T-cell (primary cell): ENCODE measurements at regions not wholly inside any gene's neighbourhood (a gene's known extent, or its start where the extent isn't known, plus 50 kb on each side); places are given as distances from the start of the nearest gene placed in this dataset.

Experiments used
- ATAC-seq, 4 experiments: fragments of 200-7000 bp in 3 of 4; fragments of 150-1000 bp in 1 of 4; cut with Tn5 transposase; replicated peaks in 1 of 4; 1 replicate in 3 of 4; 2 replicates in 1 of 4; pipeline ENCODE4 v1.10.0; 2021; ENCODE audit warnings: moderate library complexity in 3 of 4, mild to moderate bottlenecking in 2 of 4, moderate number of reproducible peaks in 1 of 4
- CTCF ChIA-PET, 2 donors: fragments of 300-600 bp; sonication (Branson Sonifier 250); formaldehyde crosslinking; loops; one replicate each; lab custom pipeline; 2022; ENCODE audit warnings: antibody characterized with exemption in 2 of 2; lab: Charles Lee
- POLR2A ChIA-PET, 2 donors: fragments of 300-600 bp; sonication (Branson Sonifier 250); formaldehyde crosslinking; loops; one replicate each; lab custom pipeline; 2022; ENCODE audit warnings: antibody characterized with exemption in 2 of 2; lab: Charles Lee
- DNase-seq, 35 experiments: peaks; one replicate each; pipeline versions ENCODE4 v3.0.0 to v3.0.0-alpha.2; 2013 to 2023
- H3K27ac ChIP-seq: one replicate; pipeline ENCODE4 v1.5.1; 2013; ENCODE audit warnings: low read length
- H3K27me3 ChIP-seq, 2 experiments: replicated peaks in 1 of 2; 1 replicate in 1 of 2; 2 replicates in 1 of 2; pipeline versions ENCODE4 v1.6.1 to v1.7.0; 2013; ENCODE audit warnings: low read length in 1 of 2, mixed read lengths in 1 of 2; ENCODE audit not compliant: control insufficient read depth in 2 of 2, insufficient read depth in 2 of 2; ENCODE audit errors: extremely low read depth in 1 of 2
- H3K36me3 ChIP-seq, 2 donors: 1 replicate in 1 of 2; 2 replicates in 1 of 2; pipeline versions ENCODE4 v1.6.1 to v1.7.0; 2013; ENCODE audit warnings: low read length in 1 of 2; ENCODE audit not compliant: control insufficient read depth in 2 of 2, insufficient read depth in 1 of 2; ENCODE audit errors: extremely low read depth in 1 of 2
- H3K4me1 ChIP-seq, 2 experiments: 1 replicate in 1 of 2; 2 replicates in 1 of 2; pipeline versions ENCODE4 v1.6.1 to v1.7.0; 2013; ENCODE audit warnings: low read length in 2 of 2, mixed read lengths in 1 of 2; ENCODE audit not compliant: insufficient read depth in 2 of 2, control insufficient read depth in 1 of 2; ENCODE audit errors: extremely low read depth in 1 of 2
- H3K4me3 ChIP-seq, 2 donors: 1 replicate in 1 of 2; 2 replicates in 1 of 2; pipeline versions ENCODE4 v1.5.1 to v1.7.0; 2013; ENCODE audit warnings: mild to moderate bottlenecking in 2 of 2, low read length in 1 of 2, moderate library complexity in 1 of 2; ENCODE audit not compliant: control insufficient read depth in 1 of 2; ENCODE audit errors: extremely low read depth in 1 of 2
- H3K9me3 ChIP-seq: 2 replicates; pipeline ENCODE4 v1.7.0; 2013
- H3K27ac Mint-ChIP-seq, 2 donors: one replicate each; pipeline ENCODE4 v1.8.0; 2020 to 2021; ENCODE audit warnings: mild to moderate bottlenecking in 2 of 2, mixed read lengths in 2 of 2
- H3K27me3 Mint-ChIP-seq, 2 donors: one replicate each; pipeline ENCODE4 v1.8.0; 2021 to 2022; ENCODE audit warnings: mixed read lengths in 2 of 2
- H3K36me3 Mint-ChIP-seq: one replicate; pipeline ENCODE4 v1.8.0; 2021; ENCODE audit warnings: mixed read lengths
- H3K4me1 Mint-ChIP-seq, 3 donors: one replicate each; pipeline ENCODE4 v1.8.0; 2020 to 2022; ENCODE audit warnings: mixed read lengths in 3 of 3, mild to moderate bottlenecking in 1 of 3
- H3K4me3 Mint-ChIP-seq, 3 donors: one replicate each; pipeline ENCODE4 v1.8.0; 2020 to 2022; ENCODE audit warnings: mild to moderate bottlenecking in 3 of 3, mixed read lengths in 3 of 3, moderate library complexity in 3 of 3
- H3K9me3 Mint-ChIP-seq, 3 donors: one replicate each; pipeline ENCODE4 v1.8.0; 2020 to 2022; ENCODE audit warnings: mixed read lengths in 3 of 3
- WGBS: methylation state at CpG from one replicate; pipeline ENCODE4 v1.1.5; 2013; ENCODE audit warnings: missing lambda C conversion rate; ENCODE audit not compliant: insufficient coverage; 5-methylcytosine and 5-hydroxymethylcytosine counted together

DNA sequence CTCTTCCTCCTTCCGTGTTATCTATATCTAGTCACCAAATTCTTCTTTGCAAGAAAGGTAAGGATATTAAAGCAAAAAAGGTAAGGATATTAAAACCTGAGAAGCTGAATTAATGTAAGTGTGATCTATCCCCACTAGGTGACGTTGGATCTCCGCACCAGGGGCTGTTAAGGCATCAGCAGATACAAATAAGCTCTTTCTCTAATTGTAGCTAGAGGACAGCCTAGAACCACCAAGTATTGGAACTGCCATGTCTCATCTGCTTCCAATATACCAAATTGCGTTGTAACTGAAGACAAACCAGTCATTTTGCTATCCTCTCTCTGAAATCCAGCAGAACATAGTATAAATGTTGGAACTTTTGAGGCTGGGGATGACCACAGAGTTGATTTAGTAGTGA is 471.2 kb upstream of the TGFBR2 start:
- H3K27ac Mint-ChIP-seq = no peak overlapping the region
- WGBS = no CpG with 5 or more reads among the region's 4 CpGs
- DNase-seq (no peak), ATAC-seq (no peak)
- Histone ChIP-seq H3K27me3 (no peaks in the 10 kb centered on the region), H3K4me1 (no peaks in the 10 kb centered on the region), H3K9me3 (no peaks in the 10 kb centered on the region), H3K36me3 (no peaks in the 10 kb centered on the region), H3K4me3 (no peak overlapping the region), H3K27ac (no peak overlapping the region)
- ChIA-PET CTCF (interaction anchor here (0.6 to 0.7 kb wide), 3 partner anchors 63 to 868 kb away, joined by 3 to 4 read pairs (median 3); no protein-coding TSS in a partner anchor), POLR2A (no interaction called here)
- H3K36me3 Mint-ChIP-seq = no peaks in the 10 kb centered on the region
- H3K4me1 Mint-ChIP-seq = peaks cover 0 to 4% (median 0%) of the 10 kb centered on the region in 3 donors
- peaks cover 3% of the 10 kb centered on the region in 2 donors for H3K27me3 Mint-ChIP-seq
- no peak overlapping the region for H3K4me3 Mint-ChIP-seq
- H3K9me3 Mint-ChIP-seq = peaks cover 0 to 14% (median 12%) of the 10 kb centered on the region in 3 donors

DNA sequence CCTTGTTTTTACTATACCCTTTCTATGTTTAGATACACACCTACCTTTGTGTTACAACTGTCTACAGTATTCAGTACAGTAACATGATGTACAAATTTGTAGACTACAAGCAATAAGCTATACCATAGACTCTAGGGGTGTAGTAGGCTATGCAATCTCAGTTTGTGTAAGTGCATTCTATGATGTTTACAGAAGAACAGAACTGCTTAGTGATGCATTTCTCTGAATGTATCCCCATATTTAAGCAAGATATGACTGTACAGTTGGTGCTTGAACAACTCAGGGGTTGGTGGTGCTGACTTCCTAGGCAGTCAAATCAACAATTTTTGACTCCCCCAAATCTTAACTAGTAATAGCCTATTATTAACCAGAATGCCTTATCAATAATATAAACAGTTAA is 467.1 kb upstream of the TGFBR2 start:
- POLR2A ChIA-PET = no interaction called here
- H3K27me3 Mint-ChIP-seq = peaks cover 3% of the 10 kb centered on the region in 2 donors
- no peak overlapping the region for H3K27ac Mint-ChIP-seq
- CTCF ChIA-PET = interaction anchor here (0.7 to 1.1 kb wide), 2 partner anchors 60 to 372 kb away, joined by 3 to 4 read pairs; no protein-coding TSS in a partner anchor
- H3K4me3 Mint-ChIP-seq = no peak overlapping the region
- Histone ChIP-seq H3K27me3 (no peaks in the 10 kb centered on the region), H3K27ac (no peak overlapping the region), H3K36me3 (no peaks in the 10 kb centered on the region), H3K4me1 (no peaks in the 10 kb centered on the region), H3K9me3 (no peaks in the 10 kb centered on the region), H3K4me3 (no peak overlapping the region)
- no peaks in the 10 kb centered on the region for H3K36me3 Mint-ChIP-seq
- no peaks in the 10 kb centered on the region for H3K4me1 Mint-ChIP-seq
- DNase-seq (no peak), ATAC-seq (no peak)
- H3K9me3 Mint-ChIP-seq = peaks cover 0 to 14% (median 12%) of the 10 kb centered on the region in 3 donors

DNA sequence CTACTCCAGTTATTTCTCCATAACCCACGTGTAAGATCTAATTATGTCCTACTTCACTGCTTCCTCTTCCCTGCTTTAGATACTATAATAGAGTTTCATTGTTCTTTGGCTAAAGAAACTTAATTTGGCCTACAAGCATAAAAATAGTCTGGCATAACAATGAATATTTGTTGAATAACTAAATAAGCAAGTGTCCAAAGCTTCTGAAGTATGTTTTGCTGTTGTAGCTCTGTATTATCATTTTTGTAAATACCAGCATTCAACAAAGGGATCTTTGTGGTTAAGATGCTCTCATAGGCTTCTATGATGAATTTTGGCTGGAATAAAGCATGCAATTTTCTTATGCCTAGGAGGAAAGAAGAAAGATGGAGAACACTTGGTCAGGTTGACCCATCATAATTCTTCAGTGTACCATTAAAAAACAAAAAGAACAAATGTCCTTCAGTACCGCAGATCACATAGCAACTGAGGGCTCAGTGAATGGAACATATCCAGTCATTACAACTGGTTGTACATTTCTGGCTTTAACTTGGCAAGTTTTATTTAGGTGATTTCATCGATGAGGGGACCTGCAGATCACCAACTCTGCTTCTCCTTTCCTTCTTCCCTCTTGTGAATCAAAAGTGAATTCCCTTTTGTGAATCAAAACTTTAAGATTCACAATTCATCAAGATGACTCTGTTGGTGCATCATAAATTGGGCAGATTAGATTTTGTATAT is 465.9 kb upstream of the TGFBR2 start:
- no peak overlapping the region for H3K27ac Mint-ChIP-seq
- POLR2A ChIA-PET = no interaction called here
- CTCF ChIA-PET = no interaction called here
- no peaks in the 10 kb centered on the region for H3K27me3 Mint-ChIP-seq
- Histone ChIP-seq H3K27ac (no peak overlapping the region), H3K36me3 (no peaks in the 10 kb centered on the region), H3K27me3 (no peaks in the 10 kb centered on the region), H3K4me3 (no peak overlapping the region), H3K4me1 (no peaks in the 10 kb centered on the region), H3K9me3 (no peaks in the 10 kb centered on the region)
- H3K36me3 Mint-ChIP-seq = no peaks in the 10 kb centered on the region
- no peaks in the 10 kb centered on the region for H3K4me1 Mint-ChIP-seq
- H3K4me3 Mint-ChIP-seq = no peak overlapping the region
- 100% methylated on average over 1 of the region's 3 CpGs for WGBS
- DNase-seq (no peak), ATAC-seq (no peak)
- H3K9me3 Mint-ChIP-seq = peaks cover 0 to 12% (median 11%) of the 10 kb centered on the region in 3 donors

DNA sequence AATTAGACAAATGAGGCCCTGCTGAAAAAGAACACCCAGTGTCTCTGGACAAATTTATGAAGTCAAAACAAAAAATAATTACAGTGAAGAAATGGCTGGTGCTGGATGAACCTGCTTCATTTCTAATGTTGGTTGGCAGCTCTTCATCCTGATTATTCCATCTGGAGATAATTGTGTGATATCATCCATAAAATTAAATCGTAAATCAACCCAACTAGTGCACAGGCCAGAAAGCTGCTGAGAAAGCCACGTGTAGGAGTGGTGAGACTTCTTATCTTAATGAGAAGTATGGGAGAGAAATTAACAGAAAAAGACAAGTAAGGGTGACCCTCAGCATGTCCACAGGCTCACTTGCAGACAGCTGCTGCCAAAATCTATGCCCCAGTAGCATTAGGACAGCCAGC is 465.2 kb upstream of the TGFBR2 start:
- Mint-ChIP-seq H3K4me3 (no peak overlapping the region), H3K36me3 (no peaks in the 10 kb centered on the region), H3K27me3 (no peaks in the 10 kb centered on the region), H3K9me3 (peaks cover 0 to 8% (median 7%) of the 10 kb centered on the region in 3 donors), H3K4me1 (no peaks in the 10 kb centered on the region), H3K27ac (no peak overlapping the region)
- H3K9me3 ChIP-seq = no peaks in the 10 kb centered on the region
- DNase-seq (no peak), ATAC-seq (no peak)
- POLR2A ChIA-PET = no interaction called here
- no peak overlapping the region for H3K27ac ChIP-seq
- 17% methylated on average over 1 of the region's 2 CpGs for WGBS
- no peaks in the 10 kb centered on the region for H3K36me3 ChIP-seq
- H3K4me1 ChIP-seq = no peaks in the 10 kb centered on the region
- no peaks in the 10 kb centered on the region for H3K27me3 ChIP-seq
- CTCF ChIA-PET = no interaction called here
- H3K4me3 ChIP-seq = no peak overlapping the region

DNA sequence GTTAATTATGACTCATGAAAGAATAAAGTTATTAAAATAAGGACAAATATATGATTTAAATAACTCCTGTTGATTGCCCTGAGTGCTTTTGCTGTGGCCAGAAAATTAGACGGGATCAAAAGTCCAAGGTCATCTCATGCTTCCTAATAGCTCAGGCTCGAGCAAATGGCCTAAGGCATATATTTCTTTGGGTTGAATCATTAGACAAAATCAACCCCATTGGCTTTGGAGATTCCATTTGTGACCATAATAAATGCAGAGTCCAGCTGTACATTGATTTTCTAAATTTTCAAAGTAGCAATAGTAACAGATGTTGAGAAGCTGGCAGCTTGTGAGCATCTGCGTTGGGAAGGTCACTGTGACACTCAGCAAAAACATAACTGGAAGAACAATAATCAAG is 464.5 kb upstream of the TGFBR2 start:
- Histone ChIP-seq H3K9me3 (no peaks in the 10 kb centered on the region), H3K36me3 (no peaks in the 10 kb centered on the region), H3K4me3 (no peak overlapping the region), H3K27me3 (no peaks in the 10 kb centered on the region), H3K4me1 (no peaks in the 10 kb centered on the region), H3K27ac (no peak overlapping the region)
- peaks cover 0 to under 1% (median 0%) of the 10 kb centered on the region in 3 donors for H3K9me3 Mint-ChIP-seq
- H3K27ac Mint-ChIP-seq = no peak overlapping the region
- H3K4me1 Mint-ChIP-seq = no peaks in the 10 kb centered on the region
- H3K27me3 Mint-ChIP-seq = no peaks in the 10 kb centered on the region
- WGBS = no CpG with 5 or more reads among the region's 3 CpGs
- H3K36me3 Mint-ChIP-seq = no peaks in the 10 kb centered on the region
- DNase-seq (no peak), ATAC-seq (no peak)
- no peak overlapping the region for H3K4me3 Mint-ChIP-seq
- ChIA-PET CTCF (no interaction called here), POLR2A (no interaction called here)

DNA sequence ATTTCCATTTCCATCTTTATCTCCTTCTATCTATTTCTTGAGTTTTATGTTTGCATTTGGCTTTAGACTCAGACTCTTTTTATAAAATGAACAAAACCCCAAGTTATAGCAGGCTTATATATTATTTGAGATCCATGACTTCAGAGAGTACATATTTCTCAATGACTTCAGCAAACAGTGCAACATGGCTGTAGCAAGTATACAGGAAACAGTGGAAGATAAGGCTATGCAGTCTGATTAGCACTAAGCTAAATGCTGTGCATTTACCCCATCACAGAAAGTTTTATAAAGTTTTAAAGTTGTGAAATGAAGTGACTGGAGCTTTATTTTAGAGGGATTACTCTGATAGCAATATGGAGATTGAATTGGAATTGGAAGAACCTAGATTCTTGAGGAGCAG is 463.5 kb upstream of the TGFBR2 start:
- POLR2A ChIA-PET = no interaction called here
- H3K4me1 ChIP-seq = no peaks in the 10 kb centered on the region
- no peaks in the 10 kb centered on the region for H3K4me1 Mint-ChIP-seq
- ATAC-seq = no peak
- H3K4me3 Mint-ChIP-seq = no peak overlapping the region
- H3K36me3 Mint-ChIP-seq = no peaks in the 10 kb centered on the region
- H3K27ac ChIP-seq = no peak overlapping the region
- H3K9me3 Mint-ChIP-seq = no peaks in the 10 kb centered on the region
- no peaks in the 10 kb centered on the region for H3K27me3 Mint-ChIP-seq
- no peaks in the 10 kb centered on the region for H3K27me3 ChIP-seq
- DNase-seq = no peak
- no peak overlapping the region for H3K27ac Mint-ChIP-seq
- CTCF ChIA-PET = no interaction called here
- H3K36me3 ChIP-seq = no peaks in the 10 kb centered on the region
- H3K9me3 ChIP-seq = no peaks in the 10 kb centered on the region
- H3K4me3 ChIP-seq = no peak overlapping the region

DNA sequence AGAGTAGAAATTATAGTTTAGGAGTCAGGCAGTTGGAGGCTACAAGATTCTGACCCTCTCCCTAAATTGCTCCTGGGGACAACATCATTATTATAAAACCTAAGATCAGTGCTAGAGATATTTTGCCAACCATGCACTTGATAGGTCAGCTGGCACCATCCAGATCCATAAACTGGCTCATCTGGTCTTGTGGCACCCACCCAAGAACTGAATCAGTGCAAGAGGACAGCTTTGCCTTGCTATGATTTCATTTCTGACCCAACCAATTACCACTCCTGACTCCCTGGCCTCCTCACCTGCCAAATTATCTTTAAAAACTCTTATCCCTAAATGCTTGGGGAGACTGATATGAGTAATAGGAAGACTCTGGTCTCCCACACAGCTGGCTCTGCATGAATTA is 461.1 kb upstream of the TGFBR2 start:
- Mint-ChIP-seq H3K4me1 (no peaks in the 10 kb centered on the region), H3K27ac (no peak overlapping the region), H3K9me3 (no peaks in the 10 kb centered on the region), H3K27me3 (no peaks in the 10 kb centered on the region), H3K4me3 (no peak overlapping the region), H3K36me3 (no peaks in the 10 kb centered on the region)
- ChIA-PET POLR2A (interaction anchor here in 1 of 2 donors (0.6 kb wide), 1 partner anchor 15 kb away, joined by 3 read pairs; no protein-coding TSS in a partner anchor), CTCF (no interaction called here)
- no peak overlapping the region for H3K27ac ChIP-seq
- no peaks in the 10 kb centered on the region for H3K4me1 ChIP-seq
- H3K36me3 ChIP-seq = no peaks in the 10 kb centered on the region
- ATAC-seq (no peak), DNase-seq (no peak)
- H3K4me3 ChIP-seq = no peak overlapping the region
- no peaks in the 10 kb centered on the region for H3K27me3 ChIP-seq
- no peaks in the 10 kb centered on the region for H3K9me3 ChIP-seq
